ENCODE measurements at regions not wholly inside any gene's neighbourhood (a gene's known extent, or its start where the extent isn't known, plus 50 kb on each side); places are given as distances from the start of the nearest gene placed in this dataset.

GRCh38 chr2:15766303-15766861, 174.0 kb upstream of the MYCN start:
- Mint-ChIP-seq H3K27me3 (ENCODE audit: low read depth) (no peaks in the 10 kb centered on the region), H3K4me1 (peaks cover 20% of the 10 kb centered on the region), H3K9me3 (peaks cover 4% of the 10 kb centered on the region), H3K27ac (no peak overlapping the region), H3K36me3 (no peaks in the 10 kb centered on the region), H3K4me3 (no peak overlapping the region)
- TF ChIP-seq GABPB1 (CRISPR knock-in tag; IDR thresholded peaks at IDR 0.05) (peak; percentile 82), ZSCAN18 (CRISPR knock-in tag; IDR thresholded peaks at IDR 0.05) (no peak)
- DNase-seq (ENCODE audit: low spot score) (no peak), ATAC-seq (no peak)
- ChIA-PET POLR2A (no interaction called here), CTCF (no interaction called here)

GRCh38 chr2:15766911-15767597, 173.3 kb upstream of the MYCN start:
- TF ChIP-seq IRF1 (CRISPR knock-in tag; IDR thresholded peaks at IDR 0.05) = no peak
- TF ChIP-seq FOXP4 (CRISPR knock-in tag; IDR thresholded peaks at IDR 0.05) = no peak
- TF ChIP-seq ZNF281 (CRISPR knock-in tag; IDR thresholded peaks at IDR 0.05) = no peak
- TF ChIP-seq ZNF219 (CRISPR knock-in tag; IDR thresholded peaks at IDR 0.05; ENCODE audit: borderline replicate concordance) = no peak
- no peak for TF ChIP-seq ESRRA (CRISPR knock-in tag; IDR thresholded peaks at IDR 0.05; ENCODE audit: borderline replicate concordance)
- TF ChIP-seq ZNF423 (CRISPR knock-in tag; IDR thresholded peaks at IDR 0.05) = no peak
- no peak for TF ChIP-seq ATF1 (CRISPR knock-in tag; IDR thresholded peaks at IDR 0.05)
- no peak for TF ChIP-seq USF2 (CRISPR knock-in tag; IDR thresholded peaks at IDR 0.05)
- no peak for TF ChIP-seq MLX (CRISPR knock-in tag; IDR thresholded peaks at IDR 0.05)
- TF ChIP-seq E2F1 (CRISPR knock-in tag; IDR thresholded peaks at IDR 0.05) = no peak
- no peak for TF ChIP-seq ZNF263 (CRISPR knock-in tag; IDR thresholded peaks at IDR 0.05; ENCODE audit: low read depth)
- TF ChIP-seq ZNF671 (CRISPR knock-in tag; IDR thresholded peaks at IDR 0.05) = no peak
- no peak overlapping the region for H3K4me3 Mint-ChIP-seq
- H3K27me3 Mint-ChIP-seq (ENCODE audit: low read depth) = no peaks in the 10 kb centered on the region
- H3K27ac Mint-ChIP-seq = no peak overlapping the region
- peaks cover 3% of the 10 kb centered on the region for H3K9me3 Mint-ChIP-seq
- peaks cover 20% of the 10 kb centered on the region for H3K4me1 Mint-ChIP-seq
- POLR2A ChIA-PET = no interaction called here
- no peak for DNase-seq (ENCODE audit: low spot score)
- no peaks in the 10 kb centered on the region for H3K36me3 Mint-ChIP-seq
- CTCF ChIA-PET = no interaction called here
- ATAC-seq = no peak
